Gastrocnemius medialis (tissue), 4 donors: ENCODE measurements at regions not wholly inside any gene's neighbourhood (a gene's known extent, or its start where the extent isn't known, plus 50 kb on each side); places are given as distances from the start of the nearest gene placed in this dataset.

Source experiments
- ATAC-seq, 2 donors: fragments of 150-250 bp; one replicate each; pipeline ENCODE4 v1.9.1; 2016
- DNase-seq, 2 donors: peaks; one replicate each; pipeline ENCODE4 v3.0.0-alpha.2; 2019
- H3K27ac ChIP-seq, 4 donors: fragments of 200-600 bp; sonication (generic); 1 replicate in 1 of 4; 2 replicates in 3 of 4; pipeline ENCODE4 v1.5.1; 2016 to 2018; ENCODE audit warnings: mild to moderate bottlenecking in 2 of 4, moderate library complexity in 1 of 4
- H3K27me3 ChIP-seq, 3 donors: fragments of 200-600 bp; sonication (generic) in 2 of 3; 1 replicate in 1 of 3; 2 replicates in 2 of 3; pipeline versions ENCODE4 v1.5.1 to v1.6.0; 2016 to 2019; ENCODE audit warnings: mild to moderate bottlenecking in 1 of 3, moderate library complexity in 1 of 3
- H3K36me3 ChIP-seq, 2 donors: fragments of 200-600 bp; sonication (generic) in 1 of 2; one replicate each; pipeline ENCODE4 v1.5.1; 2017 to 2018
- H3K4me1 ChIP-seq, 2 donors: fragments of 200-600 bp; sonication (generic) in 1 of 2; one replicate each; pipeline ENCODE4 v1.5.1; 2016 to 2017; ENCODE audit warnings: mild to moderate bottlenecking in 2 of 2
- H3K4me3 ChIP-seq, 4 donors: fragments of 200-600 bp; sonication (generic) in 3 of 4; 1 replicate in 1 of 4; 2 replicates in 3 of 4; pipeline ENCODE4 v1.5.1; 2016 to 2019; ENCODE audit warnings: mild to moderate bottlenecking in 2 of 4
- H3K9me3 ChIP-seq, 3 donors: fragments of 200-600 bp; sonication (generic) in 2 of 3; 1 replicate in 1 of 3; 2 replicates in 2 of 3; pipeline ENCODE4 v1.5.1; 2016 to 2019
- POLR2A ChIP-seq, 2 donors: fragments of 450-650 bp; IDR thresholded peaks; one replicate each; pipeline ENCODE4 v1.6.1; 2017; ENCODE audit warnings: antibody characterized with exemption in 2 of 2, mild to moderate bottlenecking in 2 of 2, moderate library complexity in 2 of 2
- in situ Hi-C, 4 donors: fragments of 200-750 bp; cut with MboI; loops; one replicate each; pipeline versions ENCODE4 v1.15.0 to v1.8.0; 2017; ENCODE audit warnings: low sequenced_read_pairs in 4 of 4
- intact Hi-C: fragments of 100-400 bp; cut with DNase I; formaldehyde crosslinking; loops from one replicate; pipeline ENCODE4 v1.15.1; 2023; ENCODE audit warnings: low total_unique reads
- TF ChIP-seq, protein P1 (sequence below), 5 experiments: fragments of 450-650 bp in 3 of 5; fragments of 200-600 bp in 2 of 5; sonication (generic) in 2 of 5; IDR thresholded peaks in 4 of 5; conservative IDR thresholded peaks in 1 of 5; 1 replicate in 4 of 5; 2 replicates in 1 of 5; pipeline ENCODE4 v1.5.1; 2016 to 2019; ENCODE audit warnings: antibody characterized with exemption in 5 of 5, mild to moderate bottlenecking in 3 of 5, moderate library complexity in 3 of 5

DNA sequence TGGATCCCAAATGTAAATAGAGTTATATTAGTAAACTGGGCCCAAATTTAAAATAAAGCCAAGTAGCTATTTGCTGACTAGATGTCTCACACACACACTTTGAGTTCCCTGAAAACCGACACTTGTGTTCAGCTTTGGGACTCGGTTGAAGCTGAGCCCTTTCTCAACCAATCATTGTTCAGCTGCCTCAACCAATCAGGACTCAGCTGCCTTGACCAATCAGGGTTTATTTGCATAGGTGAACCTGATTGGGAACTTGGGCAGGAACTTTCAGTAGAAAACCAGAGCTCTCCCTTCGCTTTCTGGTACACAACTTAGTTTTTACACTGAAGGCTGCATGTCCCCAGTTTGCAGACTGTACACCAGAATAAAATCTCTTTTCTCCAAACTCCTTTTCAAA is 301.7 kb downstream of the FOXA2 start:
- Histone ChIP-seq H3K36me3 (no peaks in the 10 kb centered on the region), H3K9me3 (no peaks in the 10 kb centered on the region), H3K27ac (no peak overlapping the region), H3K4me3 (no peak overlapping the region), H3K4me1 (no peaks in the 10 kb centered on the region), H3K27me3 (no peaks in the 10 kb centered on the region)
- in situ Hi-C loops (no loop called here), intact Hi-C loops (no loop called here)
- TF ChIP-seq, protein P1, sequence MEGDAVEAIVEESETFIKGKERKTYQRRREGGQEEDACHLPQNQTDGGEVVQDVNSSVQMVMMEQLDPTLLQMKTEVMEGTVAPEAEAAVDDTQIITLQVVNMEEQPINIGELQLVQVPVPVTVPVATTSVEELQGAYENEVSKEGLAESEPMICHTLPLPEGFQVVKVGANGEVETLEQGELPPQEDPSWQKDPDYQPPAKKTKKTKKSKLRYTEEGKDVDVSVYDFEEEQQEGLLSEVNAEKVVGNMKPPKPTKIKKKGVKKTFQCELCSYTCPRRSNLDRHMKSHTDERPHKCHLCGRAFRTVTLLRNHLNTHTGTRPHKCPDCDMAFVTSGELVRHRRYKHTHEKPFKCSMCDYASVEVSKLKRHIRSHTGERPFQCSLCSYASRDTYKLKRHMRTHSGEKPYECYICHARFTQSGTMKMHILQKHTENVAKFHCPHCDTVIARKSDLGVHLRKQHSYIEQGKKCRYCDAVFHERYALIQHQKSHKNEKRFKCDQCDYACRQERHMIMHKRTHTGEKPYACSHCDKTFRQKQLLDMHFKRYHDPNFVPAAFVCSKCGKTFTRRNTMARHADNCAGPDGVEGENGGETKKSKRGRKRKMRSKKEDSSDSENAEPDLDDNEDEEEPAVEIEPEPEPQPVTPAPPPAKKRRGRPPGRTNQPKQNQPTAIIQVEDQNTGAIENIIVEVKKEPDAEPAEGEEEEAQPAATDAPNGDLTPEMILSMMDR (IDR thresholded peaks at IDR 0.05 in 4 of 5, conservative IDR thresholded peaks at IDR 0.05 in 1 of 5) = no peak
- TF ChIP-seq POLR2A (IDR thresholded peaks at IDR 0.05) = no peak
- no peak for ATAC-seq
- no peak for DNase-seq

DNA sequence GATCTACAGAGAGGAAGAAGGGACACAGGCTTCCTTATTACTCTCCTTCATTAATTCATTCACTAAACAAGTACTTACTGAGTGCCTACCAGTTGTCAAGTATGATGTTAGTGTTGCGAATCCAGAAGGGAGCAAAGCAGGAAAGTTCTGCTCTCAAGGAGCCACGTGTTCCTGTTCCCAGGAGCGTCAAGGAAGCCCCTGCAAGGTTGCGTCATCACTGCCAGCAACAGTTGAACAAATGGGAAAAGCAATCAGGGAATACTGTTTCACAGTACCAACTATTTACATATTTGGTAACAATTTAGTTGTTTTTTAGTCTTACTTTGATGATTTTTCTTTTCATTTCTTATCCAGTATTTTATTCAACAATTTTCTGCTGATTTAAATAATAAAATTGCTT is 310.0 kb downstream of the FOXA2 start:
- no peak for DNase-seq
- no peaks in the 10 kb centered on the region for H3K9me3 ChIP-seq
- TF ChIP-seq, protein P1 (IDR thresholded peaks at IDR 0.05 in 4 of 5, conservative IDR thresholded peaks at IDR 0.05 in 1 of 5) = no peak
- TF ChIP-seq POLR2A (IDR thresholded peaks at IDR 0.05) = no peak
- no peak for ATAC-seq
- in situ Hi-C loops = no loop called here
- no peak overlapping the region for H3K27ac ChIP-seq
- no peaks in the 10 kb centered on the region for H3K27me3 ChIP-seq
- no peaks in the 10 kb centered on the region for H3K4me1 ChIP-seq
- no peak overlapping the region for H3K4me3 ChIP-seq
- intact Hi-C loops = no loop called here
- no peaks in the 10 kb centered on the region for H3K36me3 ChIP-seq

DNA sequence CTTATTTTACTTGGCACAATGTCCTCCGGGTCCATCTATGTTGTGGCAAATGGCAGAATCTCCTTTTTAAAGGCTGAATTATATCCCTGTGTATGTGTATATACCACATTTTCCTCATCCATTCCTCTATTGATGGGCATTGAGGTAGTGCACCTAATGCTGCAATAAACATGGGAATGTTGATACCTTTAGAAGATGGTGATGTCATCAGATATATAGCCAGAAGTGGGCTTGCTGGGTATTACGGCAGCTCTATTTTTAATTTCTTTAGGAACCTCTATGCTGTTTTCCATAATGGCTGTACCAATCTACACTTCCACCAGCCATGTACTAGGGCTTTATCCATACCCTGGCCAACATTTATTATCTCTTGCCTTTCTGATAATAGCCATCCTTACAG is 315.7 kb downstream of the FOXA2 start:
- H3K9me3 ChIP-seq = no peaks in the 10 kb centered on the region
- H3K27me3 ChIP-seq = no peaks in the 10 kb centered on the region
- intact Hi-C loops = no loop called here
- H3K36me3 ChIP-seq = no peaks in the 10 kb centered on the region
- DNase-seq (no peak), ATAC-seq (no peak)
- no peaks in the 10 kb centered on the region for H3K4me1 ChIP-seq
- no peak overlapping the region for H3K4me3 ChIP-seq
- no peak for TF ChIP-seq POLR2A (IDR thresholded peaks at IDR 0.05)
- TF ChIP-seq, protein P1 (IDR thresholded peaks at IDR 0.05 in 4 of 5, conservative IDR thresholded peaks at IDR 0.05 in 1 of 5) = no peak
- in situ Hi-C loops = no loop called here
- H3K27ac ChIP-seq = no peak overlapping the region

DNA sequence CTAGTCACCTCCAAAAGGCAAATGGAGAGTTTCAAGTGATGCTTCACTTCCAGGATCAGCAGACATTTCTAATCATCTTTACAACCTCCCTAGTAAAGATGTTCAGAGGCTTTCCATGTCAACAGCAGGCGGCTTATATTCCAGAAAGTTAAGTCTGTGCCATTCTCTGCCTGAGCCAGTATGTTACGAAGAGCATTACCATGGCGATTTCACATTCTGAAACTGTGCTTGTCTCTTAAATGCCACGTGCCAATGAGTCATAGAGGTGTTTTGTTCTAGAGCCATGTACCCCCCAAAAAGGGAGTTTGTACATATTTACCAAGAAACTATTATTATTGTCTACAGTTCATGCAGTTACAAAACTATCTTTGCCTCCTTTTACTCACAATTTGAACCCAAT is 319.5 kb downstream of the FOXA2 start:
- Histone ChIP-seq H3K36me3 (no peaks in the 10 kb centered on the region), H3K27ac (no peak overlapping the region), H3K27me3 (peaks cover 0 to 2% (median 0%) of the 10 kb centered on the region in 3 donors), H3K4me3 (no peak overlapping the region), H3K4me1 (no peaks in the 10 kb centered on the region), H3K9me3 (no peaks in the 10 kb centered on the region)
- TF ChIP-seq, protein P1 (IDR thresholded peaks at IDR 0.05 in 4 of 5, conservative IDR thresholded peaks at IDR 0.05 in 1 of 5) = no peak
- TF ChIP-seq POLR2A (IDR thresholded peaks at IDR 0.05) = no peak
- DNase-seq = no peak
- ATAC-seq = no peak
- intact Hi-C loops (no loop called here), in situ Hi-C loops (no loop called here)

DNA sequence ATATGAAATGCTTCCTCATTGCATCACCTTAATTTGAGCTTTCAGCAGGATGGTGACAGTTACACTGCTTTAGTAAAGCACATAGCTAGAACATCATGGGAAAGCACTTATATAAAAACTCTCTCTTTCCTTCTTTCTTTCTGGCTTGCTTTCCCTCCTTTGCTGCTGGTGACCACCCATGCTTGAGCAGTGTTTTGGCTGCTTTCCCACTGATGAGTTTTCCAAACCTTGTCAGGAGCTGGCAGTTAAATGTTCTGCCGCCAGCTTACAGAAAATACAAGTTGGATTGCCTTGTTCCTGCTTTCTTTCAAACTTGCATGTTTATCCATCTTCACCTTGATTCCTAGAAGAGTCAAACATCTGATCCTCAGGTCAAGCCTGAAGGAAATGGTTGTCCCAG is 323.9 kb downstream of the FOXA2 start:
- in situ Hi-C loops (no loop called here), intact Hi-C loops (no loop called here)
- H3K4me1 ChIP-seq = no peaks in the 10 kb centered on the region
- peaks cover 0 to 2% (median 0%) of the 10 kb centered on the region in 3 donors for H3K27me3 ChIP-seq
- H3K9me3 ChIP-seq = no peaks in the 10 kb centered on the region
- ATAC-seq = no peak
- DNase-seq = no peak
- H3K27ac ChIP-seq = no peak overlapping the region
- no peaks in the 10 kb centered on the region for H3K36me3 ChIP-seq
- no peak overlapping the region for H3K4me3 ChIP-seq
- TF ChIP-seq POLR2A (IDR thresholded peaks at IDR 0.05) = no peak
- TF ChIP-seq, protein P1 (IDR thresholded peaks at IDR 0.05 in 4 of 5, conservative IDR thresholded peaks at IDR 0.05 in 1 of 5) = no peak
